ENCODE measurements at regions not wholly inside any gene's neighbourhood (a gene's known extent, or its start where the extent isn't known, plus 50 kb on each side); places are given as distances from the start of the nearest gene placed in this dataset.

GRCh38 chr6:23983735-23984134 is 142.3 kb upstream of the NRSN1 start:
- DNase-seq (ENCODE audit: low spot score) (no peak), FAIRE-seq (no peak)

- DNase-seq (ENCODE audit: low spot score): no peak
- FAIRE-seq: no peak
Measured at GRCh38 chr6:23985015-23985414, 141.0 kb upstream of the NRSN1 start.

- FAIRE-seq (no peak), DNase-seq (ENCODE audit: low spot score) (no peak)
Measured at GRCh38 chr6:23989885-23990533, 136.0 kb upstream of the NRSN1 start.

GRCh38 chr6:23994013-23994412 is 132.0 kb upstream of the NRSN1 start:
- DNase-seq (ENCODE audit: low spot score) (no peak), FAIRE-seq (no peak)

- FAIRE-seq (no peak), DNase-seq (ENCODE audit: low spot score) (no peak)
Measured at GRCh38 chr6:24004062-24004461, 122.0 kb upstream of the NRSN1 start.

- no peak for DNase-seq (ENCODE audit: low spot score)
- no peak for FAIRE-seq
Measured at GRCh38 chr6:24004659-24005058, 121.4 kb upstream of the NRSN1 start.

GRCh38 chr6:24006254-24006653 is 119.8 kb upstream of the NRSN1 start:
- FAIRE-seq (no peak), DNase-seq (ENCODE audit: low spot score) (no peak)

GRCh38 chr6:24009319-24009718 is 116.7 kb upstream of the NRSN1 start:
- FAIRE-seq (no peak), DNase-seq (ENCODE audit: low spot score) (no peak)

GRCh38 chr6:24010133-24010532 is 115.9 kb upstream of the NRSN1 start:
- DNase-seq (ENCODE audit: low spot score) (no peak), FAIRE-seq (no peak)

- DNase-seq (ENCODE audit: low spot score) (no peak), FAIRE-seq (no peak)
Measured at GRCh38 chr6:24016286-24016685, 109.7 kb upstream of the NRSN1 start.

- FAIRE-seq (no peak), DNase-seq (ENCODE audit: low spot score) (no peak)
Measured at GRCh38 chr6:24016857-24017256, 109.2 kb upstream of the NRSN1 start.

- no peak for DNase-seq (ENCODE audit: low spot score)
Measured at GRCh38 chr6:24019393-24019792, 106.6 kb upstream of the NRSN1 start.

GRCh38 chr6:24019830-24020229 is 106.2 kb upstream of the NRSN1 start:
- DNase-seq (ENCODE audit: low spot score) (no peak), FAIRE-seq (no peak)

More at GRCh38 chr6:24019393-24019792, 106.6 kb upstream of the NRSN1 start:
- FAIRE-seq: no peak

GRCh38 chr6:24026050-24026449 is 100.0 kb upstream of the NRSN1 start:
- FAIRE-seq: no peak
- DNase-seq (ENCODE audit: low spot score): no peak

- DNase-seq (ENCODE audit: low spot score) (no peak), FAIRE-seq (no peak)
Measured at GRCh38 chr6:24031496-24031895, 94.5 kb upstream of the NRSN1 start.

GRCh38 chr6:24032896-24033688 is 92.9 kb upstream of the NRSN1 start:
- DNase-seq (ENCODE audit: low spot score): no peak

GRCh38 chr6:24043848-24044247 is 82.2 kb upstream of the NRSN1 start:
- FAIRE-seq (no peak), DNase-seq (ENCODE audit: low spot score) (no peak)

More at GRCh38 chr6:24032896-24033688, 92.9 kb upstream of the NRSN1 start:
- FAIRE-seq: no peak

- DNase-seq (ENCODE audit: low spot score) (no peak), FAIRE-seq (no peak)
Measured at GRCh38 chr6:24051942-24052589, 73.9 kb upstream of the NRSN1 start.

- DNase-seq (ENCODE audit: low spot score) (no peak), FAIRE-seq (no peak)
Measured at GRCh38 chr6:24052590-24052961, 73.4 kb upstream of the NRSN1 start.

- no peak for DNase-seq (ENCODE audit: low spot score)
- no peak for FAIRE-seq
Measured at GRCh38 chr6:24053057-24053456, 73.0 kb upstream of the NRSN1 start.

GRCh38 chr6:24054388-24054787 is 71.6 kb upstream of the NRSN1 start:
- DNase-seq (ENCODE audit: low spot score): no peak

GRCh38 chr6:24056567-24056966 is 69.4 kb upstream of the NRSN1 start:
- DNase-seq (ENCODE audit: low spot score) (no peak), FAIRE-seq (no peak)

More at GRCh38 chr6:24054388-24054787, 71.6 kb upstream of the NRSN1 start:
- FAIRE-seq: no peak
